ENCODE measurements at regions not wholly inside any gene's neighbourhood (a gene's known extent, or its start where the extent isn't known, plus 50 kb on each side); places are given as distances from the start of the nearest gene placed in this dataset.
"Not testable (repeated sequence)": the region's sequence is repeated elsewhere in the genome, so short reads cannot be mapped to it uniquely, and the experiment has no call there.

- no peak for DNase-seq
Observed at GRCh38 chr15:69685512-69686452, 233.2 kb downstream of the RPLP1 start.

GRCh38 chr15:69686626-69687025, 234.0 kb downstream of the RPLP1 start:
- DNase-seq, result no peak

- no peak for DNase-seq
Observed at GRCh38 chr15:69689133-69689532, 236.5 kb downstream of the RPLP1 start.

GRCh38 chr15:69691307-69692015, 238.8 kb downstream of the RPLP1 start:
- DNase-seq, result no peak

- DNase-seq, result no peak
Observed at GRCh38 chr15:69692342-69692741, 239.7 kb downstream of the RPLP1 start.

- DNase-seq, result no peak
Observed at GRCh38 chr15:69693059-69693458, 240.4 kb downstream of the RPLP1 start.

GRCh38 chr15:69696946-69697345, 244.3 kb downstream of the RPLP1 start:
- no peak for DNase-seq

GRCh38 chr15:69697916-69698315, 245.3 kb downstream of the RPLP1 start:
- no peak for DNase-seq

- DNase-seq, result no peak
Observed at GRCh38 chr15:69699096-69699495, 246.5 kb downstream of the RPLP1 start.

GRCh38 chr15:69700380-69700779, 247.8 kb downstream of the RPLP1 start:
- no peak for DNase-seq

GRCh38 chr15:69701198-69701597, 248.6 kb downstream of the RPLP1 start:
- no peak for DNase-seq

GRCh38 chr15:69703532-69704187, 251.0 kb downstream of the RPLP1 start:
- DNase-seq, result no peak

GRCh38 chr15:69704229-69704628, 251.6 kb downstream of the RPLP1 start:
- DNase-seq, result no peak

- no peak for DNase-seq
Observed at GRCh38 chr15:69704700-69705099, 252.1 kb downstream of the RPLP1 start.

GRCh38 chr15:69706353-69707097, 253.9 kb downstream of the RPLP1 start:
- no peak for DNase-seq

GRCh38 chr15:69707241-69707640, 254.6 kb downstream of the RPLP1 start:
- not testable (repeated sequence) for DNase-seq

- DNase-seq, result not testable (repeated sequence)
Observed at GRCh38 chr15:69708436-69709122, 256.0 kb downstream of the RPLP1 start.

- no peak for DNase-seq
Observed at GRCh38 chr15:69712991-69713390, 260.4 kb downstream of the RPLP1 start.

- DNase-seq, result peak; percentile 50
Observed at GRCh38 chr15:69713726-69714559, 261.3 kb downstream of the RPLP1 start.

- DNase-seq, result no peak
Observed at GRCh38 chr15:69715210-69715609, 262.6 kb downstream of the RPLP1 start.

GRCh38 chr15:69718436-69718835, 265.8 kb downstream of the RPLP1 start:
- DNase-seq, result no peak

Data from T-helper 9 cell (primary cell).